ENCODE measurements at regions not wholly inside any gene's neighbourhood (a gene's known extent, or its start where the extent isn't known, plus 50 kb on each side); places are given as distances from the start of the nearest gene placed in this dataset.
A peak's percentile ranks its signal among the peaks of the same experiment; 100 is the strongest.

GRCh38 chr18:46366751-46367376 lies 262.7 kb downstream of the HAUS1 start:
- peaks cover 8 to 20% of the 10 kb centered on the region in 2 donors for H3K36me3 ChIP-seq (replicated peaks in 1 of 2; ENCODE audit: control insufficient read depth in 2 of 2, insufficient read depth in 2 of 2, low read length in 2 of 2)
- no CpG with 5 or more reads among the region's 8 CpGs for WGBS, 2 donors (ENCODE audit: extremely low coverage in 2 of 2, insufficient read length in 2 of 2, insufficient replicate concordance in 1 of 2)
- no peak overlapping the region for H2BK15ac ChIP-seq (ENCODE audit: low read length)
- H3K4ac ChIP-seq (ENCODE audit: low read length), result no peak overlapping the region
- no peak for DNase-seq (ENCODE audit: low spot score)
- H3K9me3 ChIP-seq (replicated peaks in 1 of 2; ENCODE audit: control insufficient read depth in 2 of 2, insufficient read depth in 1 of 2, low read depth in 1 of 2, low read length in 2 of 2), result peaks cover 0 to 6% of the 10 kb centered on the region in 2 donors
- H2BK12ac ChIP-seq (ENCODE audit: low read length), result no peak overlapping the region
- H3K18ac ChIP-seq (ENCODE audit: low read length), result no peak overlapping the region
- H3K9ac ChIP-seq (ENCODE audit: low read depth, low read length, poor library complexity), result no peak overlapping the region
- H4K8ac ChIP-seq (ENCODE audit: low read depth, low read length), result no peak overlapping the region
- H2AK5ac ChIP-seq (ENCODE audit: low read depth, low read length), result no peak overlapping the region
- H2BK120ac ChIP-seq (ENCODE audit: low read depth, low read length), result no peak overlapping the region
- no peak overlapping the region for H2BK5ac ChIP-seq (ENCODE audit: low read length)
- H3K4me2 ChIP-seq (ENCODE audit: insufficient read depth, low read length, poor library complexity, severe bottlenecking), result no peak overlapping the region
- no peak overlapping the region for H3K14ac ChIP-seq (ENCODE audit: low read length)
- no peak overlapping the region for H3K27ac ChIP-seq (replicated peaks; ENCODE audit: low read length)
- H3K79me1 ChIP-seq (ENCODE audit: low read depth, low read length), result peaks cover 2% of the 10 kb centered on the region
- H3K23ac ChIP-seq (ENCODE audit: low read depth, low read length, poor library complexity), result no peak overlapping the region
- no peak overlapping the region for H2AFZ ChIP-seq (ENCODE audit: low read length)
- H4K91ac ChIP-seq (ENCODE audit: low read depth, low read length, poor library complexity), result no peak overlapping the region
- no peaks in the 10 kb centered on the region for H3K27me3 ChIP-seq (ENCODE audit: control insufficient read depth in 3 of 3, insufficient read depth in 3 of 3, low read depth in 1 of 3, low read length in 3 of 3)
- no peak overlapping the region for H3K4me3 ChIP-seq (ENCODE audit: low read length in 2 of 2)
- H3K4me1 ChIP-seq (ENCODE audit: control insufficient read depth in 2 of 2, insufficient read depth in 1 of 2, low read depth in 1 of 2, low read length in 2 of 2), result peaks cover 0 to under 1% of the 10 kb centered on the region in 2 donors

- H3K18ac ChIP-seq (ENCODE audit: low read length), result peak overlapping the region; percentile 22
- H4K91ac ChIP-seq (ENCODE audit: low read depth, low read length, poor library complexity), result no peak overlapping the region
- no peak overlapping the region for H3K4me2 ChIP-seq (ENCODE audit: insufficient read depth, low read length, poor library complexity, severe bottlenecking)
- no peak overlapping the region for H3K4ac ChIP-seq (ENCODE audit: low read length)
- no CpG with 5 or more reads among the region's 4 CpGs for WGBS, 2 donors (ENCODE audit: extremely low coverage in 2 of 2, insufficient read length in 2 of 2, insufficient replicate concordance in 1 of 2)
- no peak overlapping the region for H2AK5ac ChIP-seq (ENCODE audit: low read depth, low read length)
- peak overlapping the region in 1 of 2 donors; percentile 52 for H3K4me3 ChIP-seq (ENCODE audit: low read length in 2 of 2)
- no peaks in the 10 kb centered on the region for H3K27me3 ChIP-seq (ENCODE audit: control insufficient read depth in 3 of 3, insufficient read depth in 3 of 3, low read depth in 1 of 3, low read length in 3 of 3)
- no peak overlapping the region for H3K23ac ChIP-seq (ENCODE audit: low read depth, low read length, poor library complexity)
- no peak overlapping the region for H4K8ac ChIP-seq (ENCODE audit: low read depth, low read length)
- H3K36me3 ChIP-seq (replicated peaks in 1 of 2; ENCODE audit: control insufficient read depth in 2 of 2, insufficient read depth in 2 of 2, low read length in 2 of 2), result peaks cover 4 to 5% of the 10 kb centered on the region in 2 donors
- no peak overlapping the region for H2BK12ac ChIP-seq (ENCODE audit: low read length)
- no peak overlapping the region for H2BK5ac ChIP-seq (ENCODE audit: low read length)
- H3K27ac ChIP-seq (replicated peaks; ENCODE audit: low read length), result no peak overlapping the region
- H3K79me1 ChIP-seq (ENCODE audit: low read depth, low read length), result peaks cover 11% of the 10 kb centered on the region
- H2BK120ac ChIP-seq (ENCODE audit: low read depth, low read length), result no peak overlapping the region
- H3K9ac ChIP-seq (ENCODE audit: low read depth, low read length, poor library complexity), result no peak overlapping the region
- no peak overlapping the region for H3K14ac ChIP-seq (ENCODE audit: low read length)
- H2BK15ac ChIP-seq (ENCODE audit: low read length), result no peak overlapping the region
- H3K9me3 ChIP-seq (replicated peaks in 1 of 2; ENCODE audit: control insufficient read depth in 2 of 2, insufficient read depth in 1 of 2, low read depth in 1 of 2, low read length in 2 of 2), result peaks cover 0 to 2% of the 10 kb centered on the region in 2 donors
- no peak overlapping the region for H2AFZ ChIP-seq (ENCODE audit: low read length)
- no peak for DNase-seq (ENCODE audit: low spot score)
- peaks cover 16 to 21% of the 10 kb centered on the region in 2 donors for H3K4me1 ChIP-seq (ENCODE audit: control insufficient read depth in 2 of 2, insufficient read depth in 1 of 2, low read depth in 1 of 2, low read length in 2 of 2)
Measured at GRCh38 chr18:46369323-46369722, 265.1 kb downstream of the HAUS1 start.

- Histone ChIP-seq H4K91ac (ENCODE audit: low read depth, low read length, poor library complexity) (no peak overlapping the region), H3K79me1 (ENCODE audit: low read depth, low read length) (peaks cover 14% of the 10 kb centered on the region), H4K8ac (ENCODE audit: low read depth, low read length) (no peak overlapping the region), H3K4me1 (ENCODE audit: control insufficient read depth in 2 of 2, insufficient read depth in 1 of 2, low read depth in 1 of 2, low read length in 2 of 2) (peaks cover 20 to 24% of the 10 kb centered on the region in 2 donors), H2AK5ac (ENCODE audit: low read depth, low read length) (no peak overlapping the region), H2AFZ (ENCODE audit: low read length) (no peak overlapping the region), H2BK5ac (ENCODE audit: low read length) (no peak overlapping the region), H3K4me3 (ENCODE audit: low read length in 2 of 2) (no peak overlapping the region), H3K27ac (replicated peaks; ENCODE audit: low read length) (no peak overlapping the region), H3K9me3 (replicated peaks in 1 of 2; ENCODE audit: control insufficient read depth in 2 of 2, insufficient read depth in 1 of 2, low read depth in 1 of 2, low read length in 2 of 2) (no peaks in the 10 kb centered on the region), H3K18ac (ENCODE audit: low read length) (no peak overlapping the region), H3K23ac (ENCODE audit: low read depth, low read length, poor library complexity) (no peak overlapping the region), H3K14ac (ENCODE audit: low read length) (no peak overlapping the region), H3K9ac (ENCODE audit: low read depth, low read length, poor library complexity) (no peak overlapping the region), H3K27me3 (ENCODE audit: control insufficient read depth in 3 of 3, insufficient read depth in 3 of 3, low read depth in 1 of 3, low read length in 3 of 3) (no peaks in the 10 kb centered on the region), H2BK15ac (ENCODE audit: low read length) (no peak overlapping the region), H2BK120ac (ENCODE audit: low read depth, low read length) (no peak overlapping the region), H2BK12ac (ENCODE audit: low read length) (no peak overlapping the region), H3K4me2 (ENCODE audit: insufficient read depth, low read length, poor library complexity, severe bottlenecking) (no peak overlapping the region), H3K36me3 (replicated peaks in 1 of 2; ENCODE audit: control insufficient read depth in 2 of 2, insufficient read depth in 2 of 2, low read length in 2 of 2) (peaks cover 0 to 4% of the 10 kb centered on the region in 2 donors), H3K4ac (ENCODE audit: low read length) (no peak overlapping the region)
- no peak for DNase-seq (ENCODE audit: low spot score)
- no CpG with 5 or more reads among the region's 7 CpGs for WGBS, 2 donors (ENCODE audit: extremely low coverage in 2 of 2, insufficient read length in 2 of 2, insufficient replicate concordance in 1 of 2)
Measured at GRCh38 chr18:46370898-46371297, 266.7 kb downstream of the HAUS1 start.

- Histone ChIP-seq H3K9ac (ENCODE audit: low read depth, low read length, poor library complexity) (no peak overlapping the region), H3K27me3 (ENCODE audit: control insufficient read depth in 3 of 3, insufficient read depth in 3 of 3, low read depth in 1 of 3, low read length in 3 of 3) (no peaks in the 10 kb centered on the region), H3K4me3 (ENCODE audit: low read length in 2 of 2) (no peak overlapping the region), H3K4me2 (ENCODE audit: insufficient read depth, low read length, poor library complexity, severe bottlenecking) (no peak overlapping the region), H2BK120ac (ENCODE audit: low read depth, low read length) (no peak overlapping the region), H4K91ac (ENCODE audit: low read depth, low read length, poor library complexity) (no peak overlapping the region), H3K9me3 (replicated peaks in 1 of 2; ENCODE audit: control insufficient read depth in 2 of 2, insufficient read depth in 1 of 2, low read depth in 1 of 2, low read length in 2 of 2) (no peaks in the 10 kb centered on the region), H2AK5ac (ENCODE audit: low read depth, low read length) (no peak overlapping the region), H2AFZ (ENCODE audit: low read length) (no peak overlapping the region), H3K23ac (ENCODE audit: low read depth, low read length, poor library complexity) (no peak overlapping the region), H2BK15ac (ENCODE audit: low read length) (no peak overlapping the region), H3K4ac (ENCODE audit: low read length) (no peak overlapping the region), H3K27ac (replicated peaks; ENCODE audit: low read length) (no peak overlapping the region), H2BK12ac (ENCODE audit: low read length) (no peak overlapping the region), H3K79me1 (ENCODE audit: low read depth, low read length) (peaks cover 14% of the 10 kb centered on the region), H4K8ac (ENCODE audit: low read depth, low read length) (no peak overlapping the region), H3K18ac (ENCODE audit: low read length) (no peak overlapping the region), H3K14ac (ENCODE audit: low read length) (no peak overlapping the region), H3K36me3 (replicated peaks in 1 of 2; ENCODE audit: control insufficient read depth in 2 of 2, insufficient read depth in 2 of 2, low read length in 2 of 2) (peaks cover 4 to 6% of the 10 kb centered on the region in 2 donors), H3K4me1 (ENCODE audit: control insufficient read depth in 2 of 2, insufficient read depth in 1 of 2, low read depth in 1 of 2, low read length in 2 of 2) (peaks cover 20 to 24% of the 10 kb centered on the region in 2 donors), H2BK5ac (ENCODE audit: low read length) (no peak overlapping the region)
- no peak for DNase-seq (ENCODE audit: low spot score)
- no CpG with 5 or more reads among the region's 10 CpGs for WGBS, 2 donors (ENCODE audit: extremely low coverage in 2 of 2, insufficient read length in 2 of 2, insufficient replicate concordance in 1 of 2)
Measured at GRCh38 chr18:46372670-46373069, 268.5 kb downstream of the HAUS1 start.
